Tibial nerve (tissue), 4 donors: ENCODE measurements at regions not wholly inside any gene's neighbourhood (a gene's known extent, or its start where the extent isn't known, plus 50 kb on each side); places are given as distances from the start of the nearest gene placed in this dataset.
"Not testable (repeated sequence)": the region's sequence is repeated elsewhere in the genome, so short reads cannot be mapped to it uniquely, and the experiment has no call there.

Experiments
- DNase-seq, 2 donors: peaks; one replicate each; pipeline ENCODE4 v3.0.0-alpha.2; 2019; ENCODE audit warnings: low spot score in 2 of 2
- H3K27ac ChIP-seq, 4 donors: fragments of 200-600 bp; sonication (generic) in 3 of 4; one replicate each; pipeline ENCODE4 v1.5.1; 2017 to 2019; ENCODE audit warnings: mild to moderate bottlenecking in 1 of 4
- H3K27me3 ChIP-seq, 2 donors: fragments of 200-600 bp; sonication (generic) in 1 of 2; one replicate each; pipeline versions ENCODE4 v1.5.1 to v1.6.0; 2017 to 2019
- H3K36me3 ChIP-seq, 3 donors: fragments of 200-600 bp; sonication (generic); one replicate each; pipeline ENCODE4 v1.5.1; 2018 to 2019
- H3K4me1 ChIP-seq, 4 donors: fragments of 200-600 bp; sonication (generic) in 3 of 4; one replicate each; pipeline ENCODE4 v1.5.1; 2017 to 2019
- H3K4me3 ChIP-seq, 4 donors: fragments of 200-600 bp; sonication (generic) in 3 of 4; one replicate each; pipeline ENCODE4 v1.5.1; 2017 to 2019; ENCODE audit warnings: mild to moderate bottlenecking in 1 of 4, moderate library complexity in 1 of 4
- H3K9me3 ChIP-seq, 4 donors: fragments of 200-600 bp; sonication (generic) in 3 of 4; one replicate each; pipeline ENCODE4 v1.5.1; 2017 to 2019
- EP300 ChIP-seq, 2 donors: sonication (generic); formaldehyde crosslinking; IDR thresholded peaks; one replicate each; pipeline ENCODE4 v1.6.1; 2017; ENCODE audit warnings: antibody characterized with exemption in 2 of 2, mild to moderate bottlenecking in 1 of 2
- POLR2A ChIP-seq, 2 donors: fragments of 450-650 bp; IDR thresholded peaks; one replicate each; pipeline ENCODE4 v1.6.1; 2017; ENCODE audit warnings: antibody characterized with exemption in 2 of 2, mild to moderate bottlenecking in 2 of 2, moderate library complexity in 2 of 2
- WGBS, 2 donors: methylation state at CpG; one replicate each; pipeline ENCODE4 v1.1.5; 2018; 5-methylcytosine and 5-hydroxymethylcytosine counted together
- TF ChIP-seq, protein P1 (sequence below), 5 experiments: fragments of 200-600 bp in 3 of 5; fragments of 450-650 bp in 2 of 5; sonication (generic) in 3 of 5; IDR thresholded peaks; one replicate each; pipeline ENCODE4 v1.5.1; 2016 to 2019; ENCODE audit warnings: antibody characterized with exemption in 5 of 5, mild to moderate bottlenecking in 3 of 5, moderate library complexity in 2 of 5

DNA sequence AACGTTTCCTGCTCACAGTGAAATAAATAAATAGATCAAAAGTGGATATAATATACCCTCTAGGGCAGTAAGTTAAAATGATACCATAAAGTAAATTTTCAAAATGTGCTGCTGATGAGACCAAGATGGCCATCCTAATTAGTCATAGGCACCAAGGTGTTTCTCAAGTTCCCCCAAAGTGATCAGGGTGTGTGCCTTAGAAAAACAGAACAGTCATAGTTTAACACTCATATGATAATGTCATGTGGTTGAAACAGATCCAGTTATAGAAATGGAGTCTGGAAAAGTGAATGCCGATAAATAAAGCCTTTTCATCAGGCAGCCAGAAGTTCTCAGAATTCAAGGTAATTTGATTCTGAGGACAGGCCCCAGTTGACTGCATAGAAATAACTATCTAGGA is 161.5 kb upstream of the CDKN2B start:
- Histone ChIP-seq H3K27ac (peak overlapping the region in 2 of 4 donors; percentile 22 to 23), H3K9me3 (no peaks in the 10 kb centered on the region), H3K4me3 (no peak overlapping the region), H3K4me1 (peaks cover 0 to 18% (median 3%) of the 10 kb centered on the region in 4 donors), H3K27me3 (no peaks in the 10 kb centered on the region), H3K36me3 (no peaks in the 10 kb centered on the region)
- WGBS, 2 donors, result 61 to 64% methylated on average over 2 of the region's 2 CpGs
- TF ChIP-seq EP300 (IDR thresholded peaks at IDR 0.05) (no peak), POLR2A (IDR thresholded peaks at IDR 0.05) (no peak)
- TF ChIP-seq, protein P1, sequence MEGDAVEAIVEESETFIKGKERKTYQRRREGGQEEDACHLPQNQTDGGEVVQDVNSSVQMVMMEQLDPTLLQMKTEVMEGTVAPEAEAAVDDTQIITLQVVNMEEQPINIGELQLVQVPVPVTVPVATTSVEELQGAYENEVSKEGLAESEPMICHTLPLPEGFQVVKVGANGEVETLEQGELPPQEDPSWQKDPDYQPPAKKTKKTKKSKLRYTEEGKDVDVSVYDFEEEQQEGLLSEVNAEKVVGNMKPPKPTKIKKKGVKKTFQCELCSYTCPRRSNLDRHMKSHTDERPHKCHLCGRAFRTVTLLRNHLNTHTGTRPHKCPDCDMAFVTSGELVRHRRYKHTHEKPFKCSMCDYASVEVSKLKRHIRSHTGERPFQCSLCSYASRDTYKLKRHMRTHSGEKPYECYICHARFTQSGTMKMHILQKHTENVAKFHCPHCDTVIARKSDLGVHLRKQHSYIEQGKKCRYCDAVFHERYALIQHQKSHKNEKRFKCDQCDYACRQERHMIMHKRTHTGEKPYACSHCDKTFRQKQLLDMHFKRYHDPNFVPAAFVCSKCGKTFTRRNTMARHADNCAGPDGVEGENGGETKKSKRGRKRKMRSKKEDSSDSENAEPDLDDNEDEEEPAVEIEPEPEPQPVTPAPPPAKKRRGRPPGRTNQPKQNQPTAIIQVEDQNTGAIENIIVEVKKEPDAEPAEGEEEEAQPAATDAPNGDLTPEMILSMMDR (IDR thresholded peaks at IDR 0.05), result no peak
- DNase-seq, result no peak

DNA sequence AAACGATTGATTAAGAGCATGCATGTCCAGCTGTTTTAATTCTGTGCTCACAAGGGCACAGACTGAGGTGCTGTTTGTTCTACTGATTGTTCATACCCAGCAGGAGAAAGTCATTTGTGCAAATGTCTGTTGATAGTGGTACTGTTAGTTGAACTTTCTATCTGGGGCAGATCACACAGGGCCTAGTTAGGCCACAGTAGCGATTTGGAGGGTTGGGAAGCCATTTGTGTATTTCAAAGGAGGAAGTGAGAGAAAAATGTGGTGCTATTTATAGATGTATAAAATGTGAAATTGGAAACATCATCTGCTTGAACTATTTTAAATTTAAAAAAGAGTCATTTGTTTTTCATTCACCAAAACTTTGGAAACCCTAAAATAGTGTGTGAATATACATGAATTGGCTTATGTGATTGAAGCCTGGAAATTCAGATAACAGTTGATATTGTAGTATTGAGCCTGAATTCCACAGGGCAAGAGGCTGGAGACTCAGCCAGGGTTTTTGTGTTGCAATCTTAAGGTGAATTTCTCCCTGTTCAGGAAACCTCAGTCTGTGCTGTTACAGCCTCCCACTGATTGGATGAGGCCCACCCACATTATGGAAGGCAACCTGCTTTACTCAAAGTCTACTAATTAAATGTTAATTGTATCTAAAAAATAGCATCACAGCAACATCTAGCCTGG is 162.0 kb upstream of the CDKN2B start:
- no peaks in the 10 kb centered on the region for H3K27me3 ChIP-seq
- H3K27ac ChIP-seq, result peak overlapping the region in 1 of 4 donors; percentile 22
- H3K9me3 ChIP-seq, result no peaks in the 10 kb centered on the region
- H3K4me3 ChIP-seq, result no peak overlapping the region
- peaks cover 0 to 18% (median 3%) of the 10 kb centered on the region in 4 donors for H3K4me1 ChIP-seq
- DNase-seq, result no peak
- TF ChIP-seq, protein P1 (IDR thresholded peaks at IDR 0.05), result no peak
- no peak for TF ChIP-seq POLR2A (IDR thresholded peaks at IDR 0.05)
- TF ChIP-seq EP300 (IDR thresholded peaks at IDR 0.05), result no peak
- WGBS, 2 donors, result 45 to 48% methylated on average over 2 of the region's 2 CpGs
- H3K36me3 ChIP-seq, result no peaks in the 10 kb centered on the region

DNA sequence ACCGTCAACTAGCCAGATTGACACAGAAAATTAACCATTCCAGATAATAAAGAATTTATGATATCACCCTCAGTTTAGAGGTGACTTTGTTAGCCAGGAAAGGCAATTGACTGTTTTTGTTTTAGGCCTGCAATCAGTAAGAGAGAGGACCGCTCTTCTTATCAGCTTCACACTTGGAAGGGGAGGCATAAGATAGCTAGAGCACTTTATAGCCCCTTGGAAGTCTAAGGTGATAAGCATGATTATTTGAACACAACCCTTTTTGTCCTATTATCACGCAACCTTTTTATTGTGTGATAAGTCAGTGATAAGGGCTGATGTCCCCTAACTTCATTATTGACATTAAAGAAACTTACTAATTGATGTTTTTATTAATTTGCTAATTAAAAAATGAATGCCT is 162.6 kb upstream of the CDKN2B start:
- H3K36me3 ChIP-seq, result no peaks in the 10 kb centered on the region
- peak overlapping the region in 1 of 4 donors; percentile 22 for H3K27ac ChIP-seq
- no peak overlapping the region for H3K4me3 ChIP-seq
- H3K4me1 ChIP-seq, result peaks cover 0 to 18% (median 3%) of the 10 kb centered on the region in 4 donors
- H3K9me3 ChIP-seq, result no peaks in the 10 kb centered on the region
- no peaks in the 10 kb centered on the region for H3K27me3 ChIP-seq
- TF ChIP-seq, protein P1 (IDR thresholded peaks at IDR 0.05), result no peak
- no peak for TF ChIP-seq POLR2A (IDR thresholded peaks at IDR 0.05)
- TF ChIP-seq EP300 (IDR thresholded peaks at IDR 0.05), result no peak
- 89 to 96% methylated on average over 3 of the region's 3 CpGs for WGBS, 2 donors
- DNase-seq, result no peak

- 90% methylated on average over 2 of the region's 2 CpGs for WGBS, 2 donors
- Histone ChIP-seq H3K4me1 (peaks cover 0 to 18% (median 3%) of the 10 kb centered on the region in 4 donors), H3K36me3 (no peaks in the 10 kb centered on the region), H3K9me3 (no peaks in the 10 kb centered on the region), H3K27me3 (no peaks in the 10 kb centered on the region), H3K27ac (no peak overlapping the region), H3K4me3 (no peak overlapping the region)
- TF ChIP-seq POLR2A (IDR thresholded peaks at IDR 0.05) (no peak), EP300 (IDR thresholded peaks at IDR 0.05) (no peak)
- TF ChIP-seq, protein P1 (IDR thresholded peaks at IDR 0.05), result no peak
- no peak for DNase-seq
These were observed 164.8 kb upstream of the CDKN2B start for GRCh38 chr9:22173908-22174307.

GRCh38 chr9:22175972-22176545 is 167.0 kb upstream of the CDKN2B start:
- no peaks in the 10 kb centered on the region for H3K9me3 ChIP-seq
- H3K27ac ChIP-seq, result no peak overlapping the region
- H3K36me3 ChIP-seq, result no peaks in the 10 kb centered on the region
- H3K4me1 ChIP-seq, result no peaks in the 10 kb centered on the region
- no peak overlapping the region for H3K4me3 ChIP-seq
- H3K27me3 ChIP-seq, result no peaks in the 10 kb centered on the region
- TF ChIP-seq EP300 (IDR thresholded peaks at IDR 0.05) (no peak), POLR2A (IDR thresholded peaks at IDR 0.05) (no peak)
- TF ChIP-seq, protein P1 (IDR thresholded peaks at IDR 0.05), result no peak
- DNase-seq, result no peak
- WGBS, 2 donors, result 70 to 83% methylated on average over 2 of the region's 2 CpGs

- not testable (repeated sequence) for H3K9me3 ChIP-seq, H3K27ac ChIP-seq, H3K4me3 ChIP-seq, DNase-seq, H3K36me3 ChIP-seq, H3K27me3 ChIP-seq, H3K4me1 ChIP-seq
- WGBS, 2 donors, result 82 to 86% methylated on average over 2 of the region's 2 CpGs
These were observed 171.9 kb upstream of the CDKN2B start for GRCh38 chr9:22181021-22181420.
